ENCODE measurements at regions not wholly inside any gene's neighbourhood (a gene's known extent, or its start where the extent isn't known, plus 50 kb on each side); places are given as distances from the start of the nearest gene placed in this dataset.
A peak's percentile ranks its signal among the peaks of the same experiment; 100 is the strongest.
"Not testable (repeated sequence)": the region's sequence is repeated elsewhere in the genome, so short reads cannot be mapped to it uniquely, and the experiment has no call there.

- H3K4me2 ChIP-seq, H3K36me3 ChIP-seq, H4K20me1 ChIP-seq, H3K27ac ChIP-seq, H3K4me1 ChIP-seq, H3K27me3 ChIP-seq, H3K9ac ChIP-seq, H3K4me3 ChIP-seq, H3K9me3 ChIP-seq: not testable (repeated sequence)
These were observed 369.6 kb upstream of the ZNF722 start for GRCh38 chr7:63629024-63629423.

GRCh38 chr7:63636585-63636984 is 362.1 kb upstream of the ZNF722 start:
- H3K9ac ChIP-seq, result not testable (repeated sequence)

GRCh38 chr7:63665553-63665952 is 333.1 kb upstream of the ZNF722 start:
- H3K9me3 ChIP-seq, H4K20me1 ChIP-seq, H3K27me3 ChIP-seq, H3K4me3 ChIP-seq, H3K36me3 ChIP-seq, H3K9ac ChIP-seq: not testable (repeated sequence)
- Histone ChIP-seq H3K4me2 (peak overlapping the region; percentile 56), H3K4me1 (peaks cover 27% of the 10 kb centered on the region), H3K27ac (peak overlapping the region; percentile 76)

More at GRCh38 chr7:63636585-63636984, 362.1 kb upstream of the ZNF722 start:
- H3K9me3 ChIP-seq, H3K27me3 ChIP-seq, H3K4me1 ChIP-seq, H4K20me1 ChIP-seq, H3K4me2 ChIP-seq, H3K27ac ChIP-seq, H3K36me3 ChIP-seq, H3K4me3 ChIP-seq: not testable (repeated sequence)

- H3K27ac ChIP-seq, H3K4me2 ChIP-seq, H3K9ac ChIP-seq, H3K4me1 ChIP-seq, H3K9me3 ChIP-seq, H3K4me3 ChIP-seq, H3K27me3 ChIP-seq, H3K36me3 ChIP-seq, H4K20me1 ChIP-seq: not testable (repeated sequence)
These were observed 307.2 kb upstream of the ZNF722 start for GRCh38 chr7:63691408-63691807.

GRCh38 chr7:63694296-63694695 is 304.4 kb upstream of the ZNF722 start:
- not testable (repeated sequence) for H3K27me3 ChIP-seq, H3K9ac ChIP-seq, H3K4me3 ChIP-seq, H3K9me3 ChIP-seq, H3K36me3 ChIP-seq, H4K20me1 ChIP-seq, H3K27ac ChIP-seq, H3K4me2 ChIP-seq
- peaks cover 13% of the 10 kb centered on the region; the same call in 1 of the 2 replicates for H3K4me1 ChIP-seq
